Endothelial cell of umbilical vein (primary cell): ENCODE measurements at regions not wholly inside any gene's neighbourhood (a gene's known extent, or its start where the extent isn't known, plus 50 kb on each side); places are given as distances from the start of the nearest gene placed in this dataset.

Experiments used
- EZH2 ChIP-seq: IDR thresholded peaks from 2 replicates; pipeline ENCODE4 v1.6.1; 2012; ENCODE audit warnings: borderline replicate concordance, low read depth, mild to moderate bottlenecking, moderate library complexity, low read length, inconsistent platforms; ENCODE audit not compliant: severe bottlenecking
- GATA2 ChIP-seq: IDR thresholded peaks from 2 replicates; pipeline ENCODE4 v1.7.0; 2011; ENCODE audit warnings: low read depth, mild to moderate bottlenecking, moderate library complexity, mixed read lengths, low read length; ENCODE audit not compliant: insufficient read length, insufficient read depth
- JUN ChIP-seq: IDR thresholded peaks from 2 replicates; pipeline ENCODE4 v1.6.1; 2011; ENCODE audit warnings: borderline replicate concordance, low read depth; ENCODE audit not compliant: insufficient read length, insufficient read depth
- MYC ChIP-seq: IDR thresholded peaks from one replicate; pipeline ENCODE4 v1.6.1; 2011; ENCODE audit warnings: mild to moderate bottlenecking, low read depth, low read length
- POLR2A ChIP-seq: IDR thresholded peaks from 2 replicates; pipeline ENCODE4 v1.6.1; 2012; ENCODE audit warnings: low read depth, mild to moderate bottlenecking, control low read depth, low read length
- POLR2AphosphoS5 ChIP-seq: IDR thresholded peaks from 2 replicates; pipeline ENCODE4 v1.6.1; 2012; ENCODE audit warnings: low read depth, mild to moderate bottlenecking, control low read depth, low read length, moderate library complexity; ENCODE audit not compliant: insufficient read depth
- TF ChIP-seq, protein P1 (sequence below), 2 donors: IDR thresholded peaks; 1 replicate in 1 of 2; 2 replicates in 1 of 2; pipeline ENCODE4 v1.5.1; 2011; ENCODE audit warnings: low read length in 2 of 2, mild to moderate bottlenecking in 2 of 2, moderate library complexity in 2 of 2, control low read depth in 1 of 2, inconsistent platforms in 1 of 2, low read depth in 1 of 2; ENCODE audit not compliant: insufficient read depth in 1 of 2; ENCODE audit errors: extremely low read depth in 1 of 2

DNA sequence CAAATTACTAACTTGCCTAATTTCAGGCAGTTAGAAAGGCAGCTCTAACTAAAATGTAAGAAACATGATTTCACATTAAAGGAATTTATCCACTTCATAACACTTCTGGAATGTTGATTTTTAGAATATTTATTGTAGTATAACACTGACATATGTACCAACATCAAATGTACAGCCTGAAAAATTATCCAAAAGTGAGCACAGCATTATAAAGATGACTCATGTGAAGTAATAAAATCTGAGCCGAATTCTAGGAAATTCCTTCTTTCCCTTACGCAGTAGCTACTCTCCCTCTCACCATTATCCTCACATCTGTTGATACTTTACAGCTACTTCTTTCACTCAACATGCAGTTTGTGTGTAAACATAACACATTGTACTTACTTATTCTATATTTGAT, 610.6 kb downstream of the ZWINT start:
- TF ChIP-seq, protein P1, sequence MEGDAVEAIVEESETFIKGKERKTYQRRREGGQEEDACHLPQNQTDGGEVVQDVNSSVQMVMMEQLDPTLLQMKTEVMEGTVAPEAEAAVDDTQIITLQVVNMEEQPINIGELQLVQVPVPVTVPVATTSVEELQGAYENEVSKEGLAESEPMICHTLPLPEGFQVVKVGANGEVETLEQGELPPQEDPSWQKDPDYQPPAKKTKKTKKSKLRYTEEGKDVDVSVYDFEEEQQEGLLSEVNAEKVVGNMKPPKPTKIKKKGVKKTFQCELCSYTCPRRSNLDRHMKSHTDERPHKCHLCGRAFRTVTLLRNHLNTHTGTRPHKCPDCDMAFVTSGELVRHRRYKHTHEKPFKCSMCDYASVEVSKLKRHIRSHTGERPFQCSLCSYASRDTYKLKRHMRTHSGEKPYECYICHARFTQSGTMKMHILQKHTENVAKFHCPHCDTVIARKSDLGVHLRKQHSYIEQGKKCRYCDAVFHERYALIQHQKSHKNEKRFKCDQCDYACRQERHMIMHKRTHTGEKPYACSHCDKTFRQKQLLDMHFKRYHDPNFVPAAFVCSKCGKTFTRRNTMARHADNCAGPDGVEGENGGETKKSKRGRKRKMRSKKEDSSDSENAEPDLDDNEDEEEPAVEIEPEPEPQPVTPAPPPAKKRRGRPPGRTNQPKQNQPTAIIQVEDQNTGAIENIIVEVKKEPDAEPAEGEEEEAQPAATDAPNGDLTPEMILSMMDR (IDR thresholded peaks at IDR 0.05; ENCODE audit: extremely low read depth in 1 of 2, insufficient read depth in 1 of 2, low read depth in 1 of 2, low read length in 2 of 2) = no peak
- no peak for TF ChIP-seq MYC
- no peak for TF ChIP-seq JUN
- no peak for TF ChIP-seq EZH2
- no peak for TF ChIP-seq POLR2A
- TF ChIP-seq POLR2AphosphoS5 = no peak
- TF ChIP-seq GATA2 = no peak
